ENCODE measurements at regions not wholly inside any gene's neighbourhood (a gene's known extent, or its start where the extent isn't known, plus 50 kb on each side); places are given as distances from the start of the nearest gene placed in this dataset.

- ChIA-PET SMC1A (ENCODE audit: uncharacterized antibody, unreplicated experiment) (no interaction called here), POLR2A (no interaction called here), RAD21 (ENCODE audit: unreplicated experiment) (no interaction called here), CTCF (no interaction called here)
- no peak overlapping the region for H3K4me2 ChIP-seq (ENCODE audit: control insufficient read depth, insufficient read depth)
- H3K4me3 ChIP-seq, result no peak overlapping the region
- H4K20me1 ChIP-seq (ENCODE audit: control insufficient read depth, insufficient read depth), result no peaks in the 10 kb centered on the region
- H3K79me2 ChIP-seq (ENCODE audit: control insufficient read depth, insufficient read depth, low read length), result no peaks in the 10 kb centered on the region
- H2AFZ ChIP-seq (ENCODE audit: control insufficient read depth, low read depth, low read length), result no peak overlapping the region
- no peaks in the 10 kb centered on the region for H3K36me3 ChIP-seq (ENCODE audit: control insufficient read depth in 2 of 2, insufficient read depth in 2 of 2, low read length in 1 of 2)
- no peaks in the 10 kb centered on the region for H3K4me1 ChIP-seq (ENCODE audit: control insufficient read depth, insufficient read depth, low read length)
- no peak for FAIRE-seq
- no peak for TF ChIP-seq ZNF384 (IDR thresholded peaks at IDR 0.05; ENCODE audit: borderline replicate concordance, low read depth, low read length)
- TF ChIP-seq ATF7 (IDR thresholded peaks at IDR 0.05; ENCODE audit: low read depth), result no peak
- no peak for TF ChIP-seq CEBPZ (IDR thresholded peaks at IDR 0.05; ENCODE audit: low read depth, low read length)
- no peak for TF ChIP-seq RELB (IDR thresholded peaks at IDR 0.05; ENCODE audit: low read depth)
- TF ChIP-seq SMC3 (IDR thresholded peaks at IDR 0.05; ENCODE audit: borderline replicate concordance, low read length), result no peak
- no peak for TF ChIP-seq NR2F1 (conservative IDR thresholded peaks at IDR 0.05)
- TF ChIP-seq NBN (IDR thresholded peaks at IDR 0.05), result no peak
- no peak for TF ChIP-seq ZNF622 (IDR thresholded peaks at IDR 0.05)
- no peak for TF ChIP-seq MYB (IDR thresholded peaks at IDR 0.05; ENCODE audit: borderline replicate concordance, low read depth, low read length)
- TF ChIP-seq STAT1 (conservative IDR thresholded peaks at IDR 0.05), result no peak
- no peak for TF ChIP-seq CREB1 (IDR thresholded peaks at IDR 0.05; ENCODE audit: low read depth)
- TF ChIP-seq REST (IDR thresholded peaks at IDR 0.05; ENCODE audit: low read depth, low read length), result no peak
- no peak for TF ChIP-seq ZNF24 (IDR thresholded peaks at IDR 0.05)
- TF ChIP-seq WRNIP1 (IDR thresholded peaks at IDR 0.05; ENCODE audit: borderline replicate concordance, low read depth, low read length), result no peak
- TF ChIP-seq GABPA (IDR thresholded peaks at IDR 0.05; ENCODE audit: low read depth), result no peak
- TF ChIP-seq JUND (IDR thresholded peaks at IDR 0.05; ENCODE audit: low read depth, low read length), result no peak
- DNase-seq (ENCODE audit: low read depth, low spot score), result no peak
- no peak overlapping the region for H3K9ac ChIP-seq (ENCODE audit: control insufficient read depth, insufficient read depth, low read length)
- ATAC-seq, result no peak
- no peaks in the 10 kb centered on the region; the same call in 2 of the 3 replicates for H3K9me3 ChIP-seq (replicated peaks; ENCODE audit: control insufficient read depth, insufficient read depth, low read length)
- no peaks in the 10 kb centered on the region for H3K27me3 ChIP-seq (replicated peaks in 1 of 2; ENCODE audit: control insufficient read depth in 2 of 2, insufficient read depth in 2 of 2, low read length in 1 of 2)
- no TSS peak for BruUV-seq (replicated peaks)
- no peak overlapping the region for H3K27ac ChIP-seq (ENCODE audit: control insufficient read depth, insufficient read depth)
- intact Hi-C loops (cut with micrococcal nuclease; ENCODE audit: unreplicated experiment), result loop anchor here (10.0 kb wide), 1 partner anchor 813 kb away; no protein-coding TSS in a partner anchor
- in situ Hi-C loops (cut with MboI), result no loop called here
These were observed 410.8 kb downstream of the TTLL7 start for GRCh38 chr1:83588140-83588539.
